ENCODE measurements at regions not wholly inside any gene's neighbourhood (a gene's known extent, or its start where the extent isn't known, plus 50 kb on each side); places are given as distances from the start of the nearest gene placed in this dataset.
"Not testable (repeated sequence)": the region's sequence is repeated elsewhere in the genome, so short reads cannot be mapped to it uniquely, and the experiment has no call there.

DNA sequence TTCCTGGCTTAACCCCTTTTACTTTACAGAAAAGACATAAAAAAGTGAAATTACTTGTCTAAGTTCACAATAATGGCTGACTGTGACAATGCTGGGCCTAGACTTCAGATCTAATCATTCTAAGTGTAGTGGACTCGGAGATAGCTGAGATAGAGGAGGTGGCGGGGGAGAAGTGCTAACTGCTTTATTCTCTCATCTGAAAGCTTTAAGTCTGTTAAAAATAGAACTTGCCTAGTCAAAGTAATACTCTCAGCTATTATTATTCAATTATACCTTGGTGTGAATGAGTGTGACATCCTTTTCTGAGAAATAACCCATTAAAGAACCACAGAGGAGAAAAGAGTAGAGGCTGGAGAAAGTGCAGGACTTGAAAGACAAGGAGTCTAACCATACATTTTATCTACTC is 96.1 kb upstream of the OLIG2 start:
- no peak overlapping the region for H3K27ac Mint-ChIP-seq (ENCODE audit: unreplicated experiment)
- TF ChIP-seq, protein P1, sequence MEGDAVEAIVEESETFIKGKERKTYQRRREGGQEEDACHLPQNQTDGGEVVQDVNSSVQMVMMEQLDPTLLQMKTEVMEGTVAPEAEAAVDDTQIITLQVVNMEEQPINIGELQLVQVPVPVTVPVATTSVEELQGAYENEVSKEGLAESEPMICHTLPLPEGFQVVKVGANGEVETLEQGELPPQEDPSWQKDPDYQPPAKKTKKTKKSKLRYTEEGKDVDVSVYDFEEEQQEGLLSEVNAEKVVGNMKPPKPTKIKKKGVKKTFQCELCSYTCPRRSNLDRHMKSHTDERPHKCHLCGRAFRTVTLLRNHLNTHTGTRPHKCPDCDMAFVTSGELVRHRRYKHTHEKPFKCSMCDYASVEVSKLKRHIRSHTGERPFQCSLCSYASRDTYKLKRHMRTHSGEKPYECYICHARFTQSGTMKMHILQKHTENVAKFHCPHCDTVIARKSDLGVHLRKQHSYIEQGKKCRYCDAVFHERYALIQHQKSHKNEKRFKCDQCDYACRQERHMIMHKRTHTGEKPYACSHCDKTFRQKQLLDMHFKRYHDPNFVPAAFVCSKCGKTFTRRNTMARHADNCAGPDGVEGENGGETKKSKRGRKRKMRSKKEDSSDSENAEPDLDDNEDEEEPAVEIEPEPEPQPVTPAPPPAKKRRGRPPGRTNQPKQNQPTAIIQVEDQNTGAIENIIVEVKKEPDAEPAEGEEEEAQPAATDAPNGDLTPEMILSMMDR (IDR thresholded peaks at IDR 0.05; ENCODE audit: partially characterized antibody, unreplicated experiment): no peak
- no peak overlapping the region for H3K4me3 Mint-ChIP-seq (ENCODE audit: unreplicated experiment)
- peaks cover 4% of the 10 kb centered on the region for H3K36me3 Mint-ChIP-seq (ENCODE audit: unreplicated experiment)
- H3K4me1 Mint-ChIP-seq (ENCODE audit: low read depth, unreplicated experiment): no peaks in the 10 kb centered on the region
- H3K9me3 Mint-ChIP-seq (ENCODE audit: unreplicated experiment): peaks cover 3% of the 10 kb centered on the region
- no peaks in the 10 kb centered on the region for H3K27me3 Mint-ChIP-seq (ENCODE audit: unreplicated experiment)
- DNase-seq: no peak

DNA sequence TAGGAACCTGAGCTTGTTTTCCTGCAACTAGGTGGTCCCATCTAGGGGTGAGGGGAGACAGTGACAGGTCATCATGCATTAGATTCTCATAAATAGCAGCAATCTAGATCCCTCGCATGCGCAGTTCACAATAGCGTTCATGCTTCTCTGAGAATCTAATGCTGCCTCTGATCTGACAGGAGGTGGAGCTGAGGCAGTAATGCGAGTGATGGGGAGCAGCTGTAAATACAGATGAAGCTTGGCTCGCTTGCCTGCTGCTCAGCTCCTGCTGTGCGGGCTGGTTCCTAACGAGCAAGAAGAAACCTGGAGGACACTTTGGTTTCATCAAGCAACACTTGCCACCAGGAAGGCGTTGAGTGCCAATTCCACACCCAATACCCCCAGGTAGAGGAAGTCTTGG is 95.1 kb upstream of the OLIG2 start:
- no peaks in the 10 kb centered on the region for H3K4me1 Mint-ChIP-seq (ENCODE audit: low read depth, unreplicated experiment)
- no peak for DNase-seq
- H3K27me3 Mint-ChIP-seq (ENCODE audit: unreplicated experiment): no peaks in the 10 kb centered on the region
- no peak overlapping the region for H3K27ac Mint-ChIP-seq (ENCODE audit: unreplicated experiment)
- H3K9me3 Mint-ChIP-seq (ENCODE audit: unreplicated experiment): peaks cover 3% of the 10 kb centered on the region
- TF ChIP-seq, protein P1 (IDR thresholded peaks at IDR 0.05; ENCODE audit: partially characterized antibody, unreplicated experiment): no peak
- H3K4me3 Mint-ChIP-seq (ENCODE audit: unreplicated experiment): no peak overlapping the region
- H3K36me3 Mint-ChIP-seq (ENCODE audit: unreplicated experiment): no peaks in the 10 kb centered on the region

DNA sequence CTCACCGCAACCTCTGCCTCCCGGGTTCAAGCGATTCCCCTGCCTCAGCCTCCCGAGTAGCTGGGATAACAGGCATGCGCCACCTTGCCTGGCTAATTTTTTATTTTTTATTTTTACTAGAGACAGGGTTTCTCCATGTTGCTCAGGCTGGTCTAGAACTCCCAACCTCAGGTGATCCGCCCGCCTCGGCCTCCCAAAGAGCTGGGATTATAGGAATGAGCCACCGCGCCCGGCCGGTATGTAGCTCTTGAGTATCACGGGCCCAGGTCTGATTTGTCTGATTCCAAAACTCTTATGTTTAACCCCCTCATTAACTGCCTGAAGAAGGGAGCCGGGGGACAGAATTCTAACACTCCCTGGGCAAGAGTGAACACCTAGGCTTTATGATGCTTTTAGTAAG is 91.7 kb upstream of the OLIG2 start:
- H3K36me3 Mint-ChIP-seq (ENCODE audit: unreplicated experiment); DNase-seq; H3K4me3 Mint-ChIP-seq (ENCODE audit: unreplicated experiment); H3K9me3 Mint-ChIP-seq (ENCODE audit: unreplicated experiment); H3K4me1 Mint-ChIP-seq (ENCODE audit: low read depth, unreplicated experiment); H3K27ac Mint-ChIP-seq (ENCODE audit: unreplicated experiment); H3K27me3 Mint-ChIP-seq (ENCODE audit: unreplicated experiment): not testable (repeated sequence)

DNA sequence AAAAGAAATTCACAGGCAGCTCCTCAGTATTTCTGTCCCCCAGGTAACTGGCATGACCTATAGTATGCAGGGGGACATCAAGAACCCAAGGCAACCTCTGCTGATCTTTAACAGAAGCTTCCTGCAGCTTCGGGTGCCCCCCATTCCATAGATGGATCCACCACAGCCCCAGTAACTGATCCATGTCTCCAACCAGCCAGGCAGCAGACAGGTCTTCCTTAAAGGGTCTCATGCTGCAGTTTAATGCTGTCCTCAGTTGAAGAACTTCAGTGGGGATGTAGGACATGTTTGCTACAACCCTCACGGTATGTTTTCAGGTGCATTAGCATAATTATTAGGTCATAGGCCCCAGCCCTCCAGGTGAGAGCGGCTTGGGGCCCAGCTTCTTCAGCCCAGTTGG is 90.9 kb upstream of the OLIG2 start:
- peaks cover 4% of the 10 kb centered on the region for H3K27me3 Mint-ChIP-seq (ENCODE audit: unreplicated experiment)
- H3K27ac Mint-ChIP-seq (ENCODE audit: unreplicated experiment): no peak overlapping the region
- peaks cover 2% of the 10 kb centered on the region for H3K9me3 Mint-ChIP-seq (ENCODE audit: unreplicated experiment)
- no peak for DNase-seq
- TF ChIP-seq, protein P1 (IDR thresholded peaks at IDR 0.05; ENCODE audit: partially characterized antibody, unreplicated experiment): no peak
- H3K4me3 Mint-ChIP-seq (ENCODE audit: unreplicated experiment): no peak overlapping the region
- no peaks in the 10 kb centered on the region for H3K36me3 Mint-ChIP-seq (ENCODE audit: unreplicated experiment)
- H3K4me1 Mint-ChIP-seq (ENCODE audit: low read depth, unreplicated experiment): peaks cover 2% of the 10 kb centered on the region

DNA sequence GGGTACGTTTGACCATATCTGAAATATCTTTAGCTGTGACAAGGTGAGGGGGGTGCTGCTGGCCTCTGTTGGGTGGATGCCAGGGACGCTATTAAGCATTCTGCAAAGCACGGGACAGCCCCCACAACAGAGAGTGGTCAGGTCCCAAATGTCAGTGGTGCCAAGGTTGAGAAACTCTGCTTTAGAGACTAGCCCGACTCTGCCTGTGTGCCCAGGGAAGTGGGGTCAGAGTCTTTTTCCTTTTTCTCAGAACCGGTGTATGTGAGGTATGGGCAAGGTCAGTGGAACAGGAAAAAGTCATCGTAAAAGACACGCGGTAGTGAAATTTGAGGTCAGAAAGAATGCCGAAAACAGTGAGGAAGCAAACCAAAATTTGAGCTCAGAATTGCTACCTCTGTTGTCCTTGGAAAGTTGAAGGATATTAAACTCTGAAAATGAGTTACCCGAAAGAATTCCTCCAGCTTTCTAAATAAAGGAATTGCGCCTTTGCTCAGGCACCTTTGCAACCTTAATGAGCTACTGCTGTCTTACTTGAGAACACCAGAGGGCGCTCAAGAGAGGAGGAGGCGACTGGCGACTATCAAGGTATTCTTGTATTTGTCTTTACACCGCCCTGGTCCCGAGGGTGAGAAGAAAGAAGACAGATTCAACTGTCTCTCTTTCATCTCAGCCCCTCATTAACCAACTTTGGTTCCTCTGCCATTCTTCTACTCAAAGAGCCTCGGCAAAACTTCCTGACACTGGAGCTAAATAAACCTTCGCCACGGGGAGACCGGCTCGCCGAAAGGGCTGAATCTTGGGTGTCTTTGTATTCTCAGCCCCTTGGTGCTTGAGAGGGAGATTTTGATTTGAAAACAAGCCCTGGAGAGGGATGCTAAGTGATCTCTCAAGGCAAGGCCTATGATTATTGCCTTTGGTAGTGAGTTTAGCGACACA is 85.4 kb upstream of the OLIG2 start:
- H3K4me3 Mint-ChIP-seq (ENCODE audit: unreplicated experiment): no peak overlapping the region
- TF ChIP-seq, protein P1 (IDR thresholded peaks at IDR 0.05; ENCODE audit: partially characterized antibody, unreplicated experiment): peak; percentile 77
- peaks cover 2% of the 10 kb centered on the region for H3K4me1 Mint-ChIP-seq (ENCODE audit: low read depth, unreplicated experiment)
- H3K27me3 Mint-ChIP-seq (ENCODE audit: unreplicated experiment): peaks cover 8% of the 10 kb centered on the region
- H3K36me3 Mint-ChIP-seq (ENCODE audit: unreplicated experiment): peaks cover 5% of the 10 kb centered on the region
- H3K27ac Mint-ChIP-seq (ENCODE audit: unreplicated experiment): no peak overlapping the region
- DNase-seq: peak; percentile 34
- peaks cover 2% of the 10 kb centered on the region for H3K9me3 Mint-ChIP-seq (ENCODE audit: unreplicated experiment)
